ENCODE measurements at regions not wholly inside any gene's neighbourhood (a gene's known extent, or its start where the extent isn't known, plus 50 kb on each side); places are given as distances from the start of the nearest gene placed in this dataset.

GRCh38 chr17:17416400-17417360 lies 60.1 kb upstream of the MED9 start:
- no peak for DNase-seq (ENCODE audit: low read depth in 2 of 3, low spot score in 1 of 3)

GRCh38 chr17:17417718-17418181 lies 59.0 kb upstream of the MED9 start:
- no peak for DNase-seq (ENCODE audit: low read depth in 2 of 3, low spot score in 1 of 3)

GRCh38 chr17:17419166-17419565 lies 57.6 kb upstream of the MED9 start:
- DNase-seq (ENCODE audit: low read depth in 2 of 3, low spot score in 1 of 3), result no peak

- no peak for DNase-seq (ENCODE audit: low read depth in 2 of 3, low spot score in 1 of 3)
Observed at GRCh38 chr17:17419631-17420030, 57.2 kb upstream of the MED9 start.

GRCh38 chr17:17420082-17420481 lies 56.7 kb upstream of the MED9 start:
- DNase-seq (ENCODE audit: low read depth in 2 of 3, low spot score in 1 of 3), result no peak

- no peak for DNase-seq (ENCODE audit: low read depth in 2 of 3, low spot score in 1 of 3)
Observed at GRCh38 chr17:17420561-17421269, 56.1 kb upstream of the MED9 start.

- no peak for DNase-seq (ENCODE audit: low read depth in 2 of 3, low spot score in 1 of 3)
Observed at GRCh38 chr17:17421346-17422216, 55.2 kb upstream of the MED9 start.

GRCh38 chr17:17422217-17422610 lies 54.6 kb upstream of the MED9 start:
- DNase-seq (ENCODE audit: low read depth in 2 of 3, low spot score in 1 of 3), result no peak

- no peak for DNase-seq (ENCODE audit: low read depth in 2 of 3, low spot score in 1 of 3)
Observed at GRCh38 chr17:17422641-17423040, 54.2 kb upstream of the MED9 start.

- DNase-seq (ENCODE audit: low read depth in 2 of 3, low spot score in 1 of 3), result no peak
Observed at GRCh38 chr17:17423656-17424055, 53.1 kb upstream of the MED9 start.

- no peak for DNase-seq (ENCODE audit: low read depth in 2 of 3, low spot score in 1 of 3)
Observed at GRCh38 chr17:17424552-17424951, 52.2 kb upstream of the MED9 start.

GRCh38 chr17:17425005-17425404 lies 51.8 kb upstream of the MED9 start:
- no peak for DNase-seq (ENCODE audit: low read depth in 2 of 3, low spot score in 1 of 3)

- DNase-seq (ENCODE audit: low read depth in 2 of 3, low spot score in 1 of 3), result no peak
Observed at GRCh38 chr17:17425591-17425990, 51.2 kb upstream of the MED9 start.

- DNase-seq (ENCODE audit: low read depth in 2 of 3, low spot score in 1 of 3), result no peak
Observed at GRCh38 chr17:17426184-17426583, 50.6 kb upstream of the MED9 start.
